ENCODE measurements at regions not wholly inside any gene's neighbourhood (a gene's known extent, or its start where the extent isn't known, plus 50 kb on each side); places are given as distances from the start of the nearest gene placed in this dataset.
"Not testable (repeated sequence)": the region's sequence is repeated elsewhere in the genome, so short reads cannot be mapped to it uniquely, and the experiment has no call there.

- no peaks in the 10 kb centered on the region for H3K4me1 ChIP-seq (replicated peaks)
- intact Hi-C loops (cut with DNase I), result no loop called here
- DNase-seq (ENCODE audit: low spot score), result no peak
- H3K4me3 ChIP-seq, result no peak overlapping the region
- 64% methylated on average over 6 of the region's 6 CpGs for WGBS
- TF ChIP-seq POLR2AphosphoS5 (IDR thresholded peaks at IDR 0.05) (no peak), POLR2A (IDR thresholded peaks at IDR 0.05) (no peak)
- TF ChIP-seq, protein P1, sequence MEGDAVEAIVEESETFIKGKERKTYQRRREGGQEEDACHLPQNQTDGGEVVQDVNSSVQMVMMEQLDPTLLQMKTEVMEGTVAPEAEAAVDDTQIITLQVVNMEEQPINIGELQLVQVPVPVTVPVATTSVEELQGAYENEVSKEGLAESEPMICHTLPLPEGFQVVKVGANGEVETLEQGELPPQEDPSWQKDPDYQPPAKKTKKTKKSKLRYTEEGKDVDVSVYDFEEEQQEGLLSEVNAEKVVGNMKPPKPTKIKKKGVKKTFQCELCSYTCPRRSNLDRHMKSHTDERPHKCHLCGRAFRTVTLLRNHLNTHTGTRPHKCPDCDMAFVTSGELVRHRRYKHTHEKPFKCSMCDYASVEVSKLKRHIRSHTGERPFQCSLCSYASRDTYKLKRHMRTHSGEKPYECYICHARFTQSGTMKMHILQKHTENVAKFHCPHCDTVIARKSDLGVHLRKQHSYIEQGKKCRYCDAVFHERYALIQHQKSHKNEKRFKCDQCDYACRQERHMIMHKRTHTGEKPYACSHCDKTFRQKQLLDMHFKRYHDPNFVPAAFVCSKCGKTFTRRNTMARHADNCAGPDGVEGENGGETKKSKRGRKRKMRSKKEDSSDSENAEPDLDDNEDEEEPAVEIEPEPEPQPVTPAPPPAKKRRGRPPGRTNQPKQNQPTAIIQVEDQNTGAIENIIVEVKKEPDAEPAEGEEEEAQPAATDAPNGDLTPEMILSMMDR (IDR thresholded peaks at IDR 0.05), result no peak
- no peaks in the 10 kb centered on the region for H3K9me3 ChIP-seq
- H3K27me3 ChIP-seq (replicated peaks; ENCODE audit: insufficient read depth), result no peaks in the 10 kb centered on the region
- no peak overlapping the region for H3K27ac ChIP-seq
- no peaks in the 10 kb centered on the region for H3K36me3 ChIP-seq
These were observed 65.2 kb upstream of the CRIM1 start for GRCh38 chr2:36290306-36290856.

GRCh38 chr2:36289731-36290130 is 65.8 kb upstream of the CRIM1 start:
- WGBS, result 94% methylated on average over 1 of the region's 1 CpG
- no peaks in the 10 kb centered on the region for H3K36me3 ChIP-seq
- intact Hi-C loops (cut with DNase I), result no loop called here
- no peak overlapping the region for H3K4me3 ChIP-seq
- no peak for TF ChIP-seq POLR2AphosphoS5 (IDR thresholded peaks at IDR 0.05)
- no peak for TF ChIP-seq POLR2A (IDR thresholded peaks at IDR 0.05)
- TF ChIP-seq, protein P1 (IDR thresholded peaks at IDR 0.05), result no peak
- H3K4me1 ChIP-seq (replicated peaks), result no peaks in the 10 kb centered on the region
- DNase-seq (ENCODE audit: low spot score), result no peak
- H3K27me3 ChIP-seq (replicated peaks; ENCODE audit: insufficient read depth), result no peaks in the 10 kb centered on the region
- H3K27ac ChIP-seq, result no peak overlapping the region
- H3K9me3 ChIP-seq, result no peaks in the 10 kb centered on the region

DNA sequence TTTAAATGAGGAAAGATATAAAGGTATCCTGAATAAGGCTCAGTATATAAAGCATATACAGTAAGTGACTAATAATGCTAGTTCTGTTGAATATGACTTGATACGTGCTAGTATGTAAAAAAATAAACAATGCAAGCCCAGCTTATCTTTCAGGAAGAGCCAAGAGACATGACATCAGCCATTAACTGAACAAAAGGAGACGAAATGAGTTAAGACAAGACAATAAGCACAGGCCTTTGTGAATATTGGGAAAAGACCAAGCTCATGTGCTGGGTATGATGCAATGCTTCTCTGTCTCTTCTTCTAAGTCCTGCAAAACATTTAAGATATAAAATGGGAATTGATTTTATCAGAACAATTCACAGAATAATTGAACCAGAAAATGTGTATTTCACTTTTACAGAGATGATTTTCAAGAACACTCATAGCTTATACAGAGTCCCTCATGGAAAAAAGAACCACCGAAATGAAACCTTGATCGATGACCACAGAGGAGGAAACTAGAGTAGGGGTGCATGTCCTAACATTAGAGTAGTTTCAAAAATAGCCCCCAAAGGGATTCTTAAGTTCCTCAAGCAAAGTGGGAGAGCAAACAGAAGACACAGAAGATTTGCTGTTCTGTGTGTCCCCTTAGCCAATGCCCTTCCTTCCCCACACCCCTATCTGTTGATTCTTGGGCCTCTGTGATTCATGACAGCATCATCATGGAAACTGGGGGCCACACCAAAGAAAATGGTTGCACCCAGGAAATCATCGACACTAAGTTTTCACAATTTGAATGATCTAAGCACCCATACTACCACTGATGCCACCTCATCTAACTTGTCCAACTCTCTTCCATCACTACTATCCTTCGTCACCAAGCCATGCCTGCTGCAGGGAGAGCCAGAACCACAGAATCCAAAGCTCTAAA is 68.0 kb upstream of the CRIM1 start:
- DNase-seq (ENCODE audit: low spot score), result no peak
- Histone ChIP-seq H3K27ac (no peak overlapping the region), H3K4me1 (replicated peaks) (no peaks in the 10 kb centered on the region), H3K4me3 (no peak overlapping the region), H3K36me3 (no peaks in the 10 kb centered on the region), H3K9me3 (no peaks in the 10 kb centered on the region), H3K27me3 (replicated peaks; ENCODE audit: insufficient read depth) (no peaks in the 10 kb centered on the region)
- intact Hi-C loops (cut with DNase I), result no loop called here
- 79% methylated on average over 6 of the region's 6 CpGs for WGBS
- TF ChIP-seq, protein P1 (IDR thresholded peaks at IDR 0.05), result no peak
- TF ChIP-seq POLR2AphosphoS5 (IDR thresholded peaks at IDR 0.05) (no peak), POLR2A (IDR thresholded peaks at IDR 0.05) (no peak)

GRCh38 chr2:36279506-36279905 is 76.1 kb upstream of the CRIM1 start:
- H3K27ac ChIP-seq; DNase-seq (ENCODE audit: low spot score); intact Hi-C loops (cut with DNase I); H3K27me3 ChIP-seq (replicated peaks; ENCODE audit: insufficient read depth); H3K9me3 ChIP-seq; H3K4me3 ChIP-seq; H3K36me3 ChIP-seq; H3K4me1 ChIP-seq (replicated peaks): not testable (repeated sequence)
- 68% methylated on average over 7 of the region's 7 CpGs for WGBS

DNA sequence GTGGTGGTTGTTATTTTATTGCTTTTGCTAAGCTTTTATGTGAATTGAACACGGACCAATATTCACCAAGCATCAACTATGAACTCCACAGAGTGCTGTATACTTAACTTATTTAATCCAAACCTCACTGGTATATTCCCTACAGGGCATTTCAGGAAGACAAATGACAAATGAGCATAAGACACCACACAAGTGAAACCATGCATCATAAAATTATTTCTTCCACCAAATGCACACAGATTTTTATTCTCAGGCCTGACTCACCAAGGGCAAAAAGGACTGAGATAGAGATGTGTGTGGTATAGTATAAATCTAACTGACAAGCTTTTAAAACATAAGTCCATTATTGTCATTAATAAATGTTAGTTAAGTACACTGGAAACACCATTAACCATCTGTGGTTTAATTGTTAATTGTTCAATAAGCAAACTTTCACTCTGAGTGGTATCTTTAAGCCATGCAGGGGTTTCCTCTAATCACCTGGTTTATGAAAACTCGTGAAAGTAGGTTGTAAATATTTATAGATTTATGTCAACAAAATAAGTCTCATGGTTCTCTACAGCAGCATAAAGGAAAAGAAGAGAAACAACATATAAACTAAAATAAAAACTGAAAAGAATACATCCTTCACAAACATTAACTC is 77.6 kb upstream of the CRIM1 start:
- TF ChIP-seq POLR2AphosphoS5 (IDR thresholded peaks at IDR 0.05) (no peak), POLR2A (IDR thresholded peaks at IDR 0.05) (no peak)
- TF ChIP-seq, protein P1 (IDR thresholded peaks at IDR 0.05), result no peak
- Histone ChIP-seq H3K9me3 (no peaks in the 10 kb centered on the region), H3K27ac (no peak overlapping the region), H3K27me3 (replicated peaks; ENCODE audit: insufficient read depth) (no peaks in the 10 kb centered on the region), H3K36me3 (no peaks in the 10 kb centered on the region), H3K4me3 (no peak overlapping the region), H3K4me1 (replicated peaks) (no peaks in the 10 kb centered on the region)
- no peak for DNase-seq (ENCODE audit: low spot score)
- intact Hi-C loops (cut with DNase I), result no loop called here
- 30% methylated on average over 2 of the region's 2 CpGs for WGBS

Data from prostate gland (tissue), 2 donors.